T-cell (primary cell): ENCODE measurements at regions not wholly inside any gene's neighbourhood (a gene's known extent, or its start where the extent isn't known, plus 50 kb on each side); places are given as distances from the start of the nearest gene placed in this dataset.

ENCODE experiments used
- ATAC-seq, 4 experiments: fragments of 200-7000 bp in 3 of 4; fragments of 150-1000 bp in 1 of 4; cut with Tn5 transposase; replicated peaks in 1 of 4; 1 replicate in 3 of 4; 2 replicates in 1 of 4; pipeline ENCODE4 v1.10.0; 2021; ENCODE audit warnings: moderate library complexity in 3 of 4, mild to moderate bottlenecking in 2 of 4, moderate number of reproducible peaks in 1 of 4
- CTCF ChIA-PET, 2 donors: fragments of 300-600 bp; sonication (Branson Sonifier 250); formaldehyde crosslinking; loops; one replicate each; lab custom pipeline; 2022; ENCODE audit warnings: antibody characterized with exemption in 2 of 2; lab: Charles Lee
- POLR2A ChIA-PET, 2 donors: fragments of 300-600 bp; sonication (Branson Sonifier 250); formaldehyde crosslinking; loops; one replicate each; lab custom pipeline; 2022; ENCODE audit warnings: antibody characterized with exemption in 2 of 2; lab: Charles Lee
- DNase-seq, 35 experiments: peaks; one replicate each; pipeline versions ENCODE4 v3.0.0 to v3.0.0-alpha.2; 2013 to 2023
- H3K27ac ChIP-seq: one replicate; pipeline ENCODE4 v1.5.1; 2013; ENCODE audit warnings: low read length
- H3K27me3 ChIP-seq, 2 experiments: replicated peaks in 1 of 2; 1 replicate in 1 of 2; 2 replicates in 1 of 2; pipeline versions ENCODE4 v1.6.1 to v1.7.0; 2013; ENCODE audit warnings: low read length in 1 of 2, mixed read lengths in 1 of 2; ENCODE audit not compliant: control insufficient read depth in 2 of 2, insufficient read depth in 2 of 2; ENCODE audit errors: extremely low read depth in 1 of 2
- H3K36me3 ChIP-seq, 2 donors: 1 replicate in 1 of 2; 2 replicates in 1 of 2; pipeline versions ENCODE4 v1.6.1 to v1.7.0; 2013; ENCODE audit warnings: low read length in 1 of 2; ENCODE audit not compliant: control insufficient read depth in 2 of 2, insufficient read depth in 1 of 2; ENCODE audit errors: extremely low read depth in 1 of 2
- H3K4me1 ChIP-seq, 2 experiments: 1 replicate in 1 of 2; 2 replicates in 1 of 2; pipeline versions ENCODE4 v1.6.1 to v1.7.0; 2013; ENCODE audit warnings: low read length in 2 of 2, mixed read lengths in 1 of 2; ENCODE audit not compliant: insufficient read depth in 2 of 2, control insufficient read depth in 1 of 2; ENCODE audit errors: extremely low read depth in 1 of 2
- H3K4me3 ChIP-seq, 2 donors: 1 replicate in 1 of 2; 2 replicates in 1 of 2; pipeline versions ENCODE4 v1.5.1 to v1.7.0; 2013; ENCODE audit warnings: mild to moderate bottlenecking in 2 of 2, low read length in 1 of 2, moderate library complexity in 1 of 2; ENCODE audit not compliant: control insufficient read depth in 1 of 2; ENCODE audit errors: extremely low read depth in 1 of 2
- H3K9me3 ChIP-seq: 2 replicates; pipeline ENCODE4 v1.7.0; 2013
- H3K27ac Mint-ChIP-seq, 2 donors: one replicate each; pipeline ENCODE4 v1.8.0; 2020 to 2021; ENCODE audit warnings: mild to moderate bottlenecking in 2 of 2, mixed read lengths in 2 of 2
- H3K27me3 Mint-ChIP-seq, 2 donors: one replicate each; pipeline ENCODE4 v1.8.0; 2021 to 2022; ENCODE audit warnings: mixed read lengths in 2 of 2
- H3K36me3 Mint-ChIP-seq: one replicate; pipeline ENCODE4 v1.8.0; 2021; ENCODE audit warnings: mixed read lengths
- H3K4me1 Mint-ChIP-seq, 3 donors: one replicate each; pipeline ENCODE4 v1.8.0; 2020 to 2022; ENCODE audit warnings: mixed read lengths in 3 of 3, mild to moderate bottlenecking in 1 of 3
- H3K4me3 Mint-ChIP-seq, 3 donors: one replicate each; pipeline ENCODE4 v1.8.0; 2020 to 2022; ENCODE audit warnings: mild to moderate bottlenecking in 3 of 3, mixed read lengths in 3 of 3, moderate library complexity in 3 of 3
- H3K9me3 Mint-ChIP-seq, 3 donors: one replicate each; pipeline ENCODE4 v1.8.0; 2020 to 2022; ENCODE audit warnings: mixed read lengths in 3 of 3
- WGBS: methylation state at CpG from one replicate; pipeline ENCODE4 v1.1.5; 2013; ENCODE audit warnings: missing lambda C conversion rate; ENCODE audit not compliant: insufficient coverage; 5-methylcytosine and 5-hydroxymethylcytosine counted together

DNA sequence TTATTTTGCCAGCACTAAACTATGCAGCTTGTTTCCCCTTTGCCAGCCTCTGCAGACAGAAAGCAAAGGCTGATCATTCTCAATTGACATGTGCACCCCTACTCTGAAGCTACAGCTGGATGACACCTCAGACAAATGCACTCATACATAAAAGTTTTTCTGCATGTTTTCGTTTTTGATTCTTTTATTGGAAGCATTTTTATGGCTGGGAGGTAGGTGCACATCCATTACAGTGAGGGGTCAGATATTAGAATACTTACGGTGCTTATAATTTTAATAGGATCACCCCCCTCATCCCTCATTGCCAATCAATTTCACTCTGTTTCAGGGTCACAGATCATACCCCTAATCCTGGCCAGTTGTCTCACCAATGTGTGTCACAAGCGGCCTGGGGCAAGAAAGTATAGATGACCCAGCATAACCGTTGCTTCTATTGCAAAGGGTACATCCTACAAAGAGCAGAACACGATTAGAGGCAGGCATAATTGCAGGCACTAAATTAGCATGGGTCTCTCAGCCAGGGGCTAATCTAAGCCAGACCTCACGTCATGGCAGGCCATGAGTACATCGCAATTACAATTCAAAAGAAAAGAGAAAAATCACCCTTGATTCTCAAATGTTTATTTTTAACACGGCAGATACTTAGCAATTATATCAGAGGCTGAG, 89.5 kb upstream of the SOX9 start:
- peaks cover 2 to 4% of the 10 kb centered on the region in 2 donors for H3K27me3 Mint-ChIP-seq
- H3K27ac Mint-ChIP-seq = no peak overlapping the region
- H3K36me3 Mint-ChIP-seq = no peaks in the 10 kb centered on the region
- 77% methylated on average over 4 of the region's 8 CpGs for WGBS
- peaks cover 0 to 3% (median 0%) of the 10 kb centered on the region in 3 donors for H3K9me3 Mint-ChIP-seq
- H3K27me3 ChIP-seq = peaks cover 0 to 10% of the 10 kb centered on the region in 2 experiments
- H3K36me3 ChIP-seq = no peaks in the 10 kb centered on the region
- no peak overlapping the region for H3K27ac ChIP-seq
- H3K4me1 ChIP-seq = peaks cover 4 to 14% of the 10 kb centered on the region in 2 experiments
- H3K4me3 ChIP-seq = no peak overlapping the region
- DNase-seq (no peak), ATAC-seq (no peak)
- no peaks in the 10 kb centered on the region for H3K9me3 ChIP-seq
- peaks cover 11 to 24% (median 22%) of the 10 kb centered on the region in 3 donors for H3K4me1 Mint-ChIP-seq
- POLR2A ChIA-PET = no interaction called here
- H3K4me3 Mint-ChIP-seq = peak overlapping the region; percentile 22 to 79 (median 63)
- CTCF ChIA-PET = no interaction called here

DNA sequence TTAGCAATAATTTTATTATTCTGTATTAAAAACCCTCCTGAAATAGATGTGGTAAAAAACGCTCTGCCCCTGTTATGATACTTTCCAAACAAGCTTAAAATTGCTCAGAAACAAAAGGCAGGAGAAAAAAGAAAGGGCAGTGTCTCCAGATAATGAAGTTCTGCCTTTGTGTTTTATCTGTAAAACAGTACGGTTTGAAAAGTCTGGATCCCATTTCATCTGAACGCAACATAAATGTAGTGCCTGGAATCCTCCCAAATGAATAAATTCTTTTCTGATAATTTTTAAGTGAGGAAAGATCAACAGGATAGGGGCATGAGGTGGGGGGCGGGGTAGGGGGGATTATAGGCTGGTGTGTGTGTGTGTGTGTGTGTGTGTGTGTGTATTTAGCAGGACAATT, 87.5 kb upstream of the SOX9 start:
- no peak overlapping the region for H3K4me3 Mint-ChIP-seq
- ChIA-PET CTCF (no interaction called here), POLR2A (no interaction called here)
- no peaks in the 10 kb centered on the region for H3K9me3 ChIP-seq
- H3K27me3 Mint-ChIP-seq = peaks cover 0 to 4% of the 10 kb centered on the region in 2 donors
- WGBS = no CpG with 5 or more reads among the region's 4 CpGs
- no peak overlapping the region for H3K27ac ChIP-seq
- peaks cover 0 to 7% of the 10 kb centered on the region in 2 experiments for H3K27me3 ChIP-seq
- H3K36me3 Mint-ChIP-seq = no peaks in the 10 kb centered on the region
- ATAC-seq (no peak), DNase-seq (no peak)
- H3K9me3 Mint-ChIP-seq = peaks cover 0 to 3% (median 0%) of the 10 kb centered on the region in 3 donors
- no peak overlapping the region for H3K27ac Mint-ChIP-seq
- peaks cover 4 to 14% of the 10 kb centered on the region in 2 experiments for H3K4me1 ChIP-seq
- no peak overlapping the region for H3K4me3 ChIP-seq
- H3K4me1 Mint-ChIP-seq = peaks cover 11 to 24% (median 22%) of the 10 kb centered on the region in 3 donors
- no peaks in the 10 kb centered on the region for H3K36me3 ChIP-seq

DNA sequence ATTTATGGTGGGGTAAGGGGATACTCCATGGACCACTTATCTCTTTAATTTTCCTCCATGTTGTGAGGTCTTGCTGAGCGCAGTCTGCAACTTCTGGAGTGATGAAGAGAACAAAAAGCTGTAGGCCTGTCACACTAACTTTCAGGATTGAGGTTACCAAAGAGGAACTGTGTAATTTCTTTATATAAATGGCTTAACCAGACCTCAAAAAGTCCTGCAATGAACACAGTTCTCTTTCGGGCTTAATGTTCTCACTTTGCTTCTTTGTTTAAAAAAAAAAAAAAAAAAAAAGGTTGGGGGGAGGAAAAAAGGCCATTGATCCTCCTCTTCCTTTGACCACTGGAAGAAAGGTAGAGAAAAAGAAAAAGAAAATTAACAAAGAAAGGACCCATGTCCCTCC, 86.8 kb upstream of the SOX9 start:
- Mint-ChIP-seq H3K4me3 (no peak overlapping the region), H3K4me1 (peaks cover 11 to 23% (median 20%) of the 10 kb centered on the region in 3 donors), H3K36me3 (no peaks in the 10 kb centered on the region), H3K27ac (no peak overlapping the region), H3K9me3 (peaks cover 0 to 3% (median 0%) of the 10 kb centered on the region in 3 donors), H3K27me3 (peaks cover 0 to 4% of the 10 kb centered on the region in 2 donors)
- no peak for ATAC-seq
- Histone ChIP-seq H3K4me1 (peaks cover 4 to 14% of the 10 kb centered on the region in 2 experiments), H3K27me3 (peaks cover 0 to 7% of the 10 kb centered on the region in 2 experiments), H3K27ac (no peak overlapping the region), H3K4me3 (no peak overlapping the region), H3K9me3 (no peaks in the 10 kb centered on the region), H3K36me3 (no peaks in the 10 kb centered on the region)
- POLR2A ChIA-PET = no interaction called here
- no peak for DNase-seq
- CTCF ChIA-PET = no interaction called here
- no CpG with 5 or more reads among the region's 2 CpGs for WGBS

DNA sequence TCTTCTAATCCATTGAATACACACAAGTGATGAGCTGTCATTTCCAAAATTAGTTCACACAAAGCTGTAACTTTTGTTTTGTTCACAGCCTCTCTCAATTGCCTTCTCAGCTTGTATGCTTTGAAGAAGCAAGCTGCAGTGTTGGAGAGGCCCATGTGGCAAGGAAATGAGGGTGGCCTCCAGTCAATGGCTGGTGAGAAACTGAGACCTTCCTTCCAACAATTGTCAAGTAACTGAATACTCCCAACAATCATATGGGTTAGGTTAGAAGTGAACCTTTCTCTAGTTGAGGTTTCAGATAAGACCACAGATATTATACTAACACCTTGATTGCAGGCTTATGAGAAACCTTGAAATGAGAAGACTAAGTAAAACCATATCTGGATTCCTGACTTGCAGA, 82.4 kb upstream of the SOX9 start:
- ATAC-seq (no peak), DNase-seq (no peak)
- H3K27ac Mint-ChIP-seq = no peak overlapping the region
- H3K27ac ChIP-seq = no peak overlapping the region
- H3K4me3 Mint-ChIP-seq = no peak overlapping the region
- peaks cover 0 to 4% of the 10 kb centered on the region in 2 donors for H3K27me3 Mint-ChIP-seq
- no peaks in the 10 kb centered on the region for H3K9me3 ChIP-seq
- H3K4me1 Mint-ChIP-seq = no peaks in the 10 kb centered on the region
- H3K36me3 Mint-ChIP-seq = no peaks in the 10 kb centered on the region
- no peaks in the 10 kb centered on the region for H3K27me3 ChIP-seq
- ChIA-PET POLR2A (no interaction called here), CTCF (no interaction called here)
- peaks cover 0 to 7% (median 0%) of the 10 kb centered on the region in 3 donors for H3K9me3 Mint-ChIP-seq
- no peak overlapping the region for H3K4me3 ChIP-seq
- H3K36me3 ChIP-seq = no peaks in the 10 kb centered on the region
- no peaks in the 10 kb centered on the region for H3K4me1 ChIP-seq

DNA sequence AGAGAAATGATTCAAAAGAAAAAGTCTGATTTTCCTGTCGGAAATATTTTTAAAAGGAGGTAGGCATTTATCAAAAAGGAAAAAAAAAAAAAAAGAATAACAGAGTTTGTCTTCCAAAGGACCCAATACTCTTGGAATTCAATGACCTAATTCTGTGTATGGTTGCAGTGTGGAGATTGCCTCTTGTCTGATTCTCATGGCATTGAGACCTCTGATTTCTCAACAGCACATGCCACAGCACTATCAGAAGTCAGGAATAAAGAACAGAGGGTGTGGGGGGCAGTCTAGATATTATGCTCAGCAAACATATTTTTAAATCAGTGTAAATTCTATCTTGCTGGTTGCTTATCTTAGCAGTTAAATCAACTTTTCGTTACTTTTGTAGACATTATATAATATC, 81.3 kb upstream of the SOX9 start:
- Histone ChIP-seq H3K27me3 (no peaks in the 10 kb centered on the region), H3K36me3 (no peaks in the 10 kb centered on the region), H3K27ac (no peak overlapping the region), H3K4me3 (no peak overlapping the region), H3K4me1 (no peaks in the 10 kb centered on the region), H3K9me3 (no peaks in the 10 kb centered on the region)
- no peak for ATAC-seq
- no peaks in the 10 kb centered on the region for H3K36me3 Mint-ChIP-seq
- POLR2A ChIA-PET = no interaction called here
- H3K27me3 Mint-ChIP-seq = peaks cover 0 to 4% of the 10 kb centered on the region in 2 donors
- CTCF ChIA-PET = interaction anchor here in 1 of 2 donors (0.6 kb wide), 1 partner anchor 470 kb away, joined by 4 read pairs; no protein-coding TSS in a partner anchor
- no peak overlapping the region for H3K4me3 Mint-ChIP-seq
- WGBS = no CpG with 5 or more reads among the region's 2 CpGs
- no peaks in the 10 kb centered on the region for H3K4me1 Mint-ChIP-seq
- no peak overlapping the region for H3K27ac Mint-ChIP-seq
- no peak for DNase-seq
- peaks cover 0 to 7% (median 0%) of the 10 kb centered on the region in 3 donors for H3K9me3 Mint-ChIP-seq

DNA sequence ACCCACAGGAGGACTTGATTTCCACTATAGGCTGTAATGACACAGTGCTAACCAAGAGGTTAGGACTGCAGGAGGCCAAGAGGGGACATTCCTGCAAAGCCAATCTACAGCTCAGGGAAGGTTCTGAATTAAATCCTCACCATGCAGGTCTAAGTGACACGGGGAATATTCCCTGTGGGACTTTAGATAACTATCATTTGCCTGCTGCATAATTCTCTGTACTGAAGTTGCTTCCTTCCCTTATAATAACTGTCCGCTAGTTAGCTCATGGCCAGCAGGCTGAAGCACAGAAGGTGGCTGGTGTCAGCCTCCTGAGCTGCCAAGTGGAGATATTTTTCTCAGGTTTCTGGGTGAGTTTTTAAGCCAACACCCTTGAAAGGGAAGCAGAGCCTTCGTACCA, 74.6 kb upstream of the SOX9 start:
- Mint-ChIP-seq H3K9me3 (peaks cover 6 to 8% (median 8%) of the 10 kb centered on the region in 3 donors), H3K36me3 (no peaks in the 10 kb centered on the region), H3K4me3 (no peak overlapping the region), H3K27ac (no peak overlapping the region), H3K4me1 (no peaks in the 10 kb centered on the region), H3K27me3 (peaks cover 0 to 2% of the 10 kb centered on the region in 2 donors)
- Histone ChIP-seq H3K27ac (no peak overlapping the region), H3K4me1 (no peaks in the 10 kb centered on the region), H3K36me3 (no peaks in the 10 kb centered on the region), H3K27me3 (no peaks in the 10 kb centered on the region), H3K4me3 (no peak overlapping the region), H3K9me3 (no peaks in the 10 kb centered on the region)
- CTCF ChIA-PET = no interaction called here
- WGBS = 85% methylated on average over 2 of the region's 3 CpGs
- POLR2A ChIA-PET = no interaction called here
- ATAC-seq = no peak
- no peak for DNase-seq
